Neural cell (in vitro differentiated cells): ENCODE measurements at regions not wholly inside any gene's neighbourhood (a gene's known extent, or its start where the extent isn't known, plus 50 kb on each side); places are given as distances from the start of the nearest gene placed in this dataset.

ENCODE experiments used
- H2AFZ ChIP-seq: fragments of 200-600, 300-800 bp; sonication (generic), shearing (Covaris generic); 2 replicates; pipeline ENCODE4 v1.6.0; 2014; ENCODE audit warnings: low read depth, mild to moderate bottlenecking, antibody characterized with exemption, low read length, moderate library complexity
- H3F3A ChIP-seq: fragments of 200-600 bp; shearing (Covaris generic); 2 replicates; pipeline ENCODE4 v1.6.1; 2016; ENCODE audit warnings: mild to moderate bottlenecking, moderate library complexity, mixed read lengths, antibody characterized with exemption, low read length; ENCODE audit not compliant: insufficient read depth, poor library complexity, severe bottlenecking
- H3K27ac ChIP-seq: fragments of 200-600, 300-800 bp; sonication (generic), shearing (Covaris generic); 2 replicates; pipeline ENCODE4 v1.5.1; 2014; ENCODE audit warnings: mild to moderate bottlenecking, low read length, moderate library complexity
- H3K27me3 ChIP-seq: fragments of 300-800, 200-600 bp; sonication (generic), shearing (Covaris generic); 2 replicates; pipeline ENCODE4 v1.6.0; 2014; ENCODE audit warnings: mild to moderate bottlenecking, low read depth, low read length, moderate library complexity; ENCODE audit not compliant: insufficient read depth
- H3K36me3 ChIP-seq: fragments of 300-800, 200-600 bp; sonication (generic), shearing (Covaris generic); 2 replicates; pipeline ENCODE4 v1.5.1; 2014; ENCODE audit warnings: mild to moderate bottlenecking, antibody characterized with exemption, low read length, moderate library complexity; ENCODE audit not compliant: insufficient read depth
- H3K4me2 ChIP-seq: fragments of 300-800, 200-600 bp; sonication (generic), shearing (Covaris generic); 2 replicates; pipeline ENCODE4 v1.6.0; 2014; ENCODE audit warnings: mild to moderate bottlenecking, low read length
- H3K4me3 ChIP-seq: fragments of 300-800, 200-600 bp; sonication (generic), shearing (Covaris generic); 2 replicates; pipeline ENCODE4 v1.5.1; 2014; ENCODE audit warnings: mild to moderate bottlenecking, low read length, moderate library complexity
- H3K79me2 ChIP-seq: fragments of 200-600 bp; shearing (Covaris generic); replicated peaks from 2 replicates; pipeline ENCODE4 v1.6.0; 2014; ENCODE audit warnings: mild to moderate bottlenecking, low read length, moderate library complexity; ENCODE audit not compliant: insufficient read depth
- H3K9ac ChIP-seq: fragments of 300-800, 200-600 bp; sonication (generic), shearing (Covaris generic); 2 replicates; pipeline ENCODE4 v1.6.1; 2016; ENCODE audit warnings: mild to moderate bottlenecking, low read length, mixed read lengths
- H3K9me2 ChIP-seq: fragments of 200-600 bp; shearing (Covaris generic); 2 replicates; pipeline ENCODE4 v1.6.1; 2016; ENCODE audit warnings: mild to moderate bottlenecking, low read length, mixed read lengths; ENCODE audit not compliant: insufficient read depth
- H3K9me3 ChIP-seq: fragments of 200-600, 300-800 bp; sonication (generic), shearing (Covaris generic); 2 replicates; pipeline ENCODE4 v1.6.1; 2016; ENCODE audit warnings: mild to moderate bottlenecking, mixed run types, low read length, moderate library complexity, mixed read lengths
- H4K20me1 ChIP-seq: fragments of 200-600 bp; shearing (Covaris generic); 2 replicates; pipeline ENCODE4 v1.6.1; 2016; ENCODE audit warnings: mild to moderate bottlenecking, mixed run types; ENCODE audit not compliant: insufficient read depth
- EP300 ChIP-seq: fragments of 450-650 bp; conservative IDR thresholded peaks from 2 replicates; pipeline ENCODE4 v1.6.1; 2014; ENCODE audit warnings: antibody characterized with exemption, mild to moderate bottlenecking, moderate library complexity; ENCODE audit not compliant: poor library complexity, severe bottlenecking
- EZH2 ChIP-seq: fragments of 200-600, 300-800 bp; shearing (Covaris generic), sonication (generic); IDR thresholded peaks from 2 replicates; pipeline ENCODE4 v1.6.1; 2014; ENCODE audit warnings: antibody characterized with exemption, low read length, borderline replicate concordance, mild to moderate bottlenecking; ENCODE audit not compliant: insufficient read depth, poor library complexity, severe bottlenecking
- MXI1 ChIP-seq: fragments of 450-650 bp; conservative IDR thresholded peaks from 2 replicates; pipeline ENCODE4 v1.6.1; 2014; ENCODE audit warnings: antibody characterized with exemption, mild to moderate bottlenecking; ENCODE audit not compliant: poor library complexity, severe bottlenecking
- POLR2AphosphoS5 ChIP-seq: IDR thresholded peaks from 2 replicates; pipeline ENCODE4 v1.6.1; 2012
- RAD21 ChIP-seq: fragments of 450-650 bp; conservative IDR thresholded peaks from 2 replicates; pipeline ENCODE4 v1.6.1; 2014; ENCODE audit warnings: antibody characterized with exemption, mild to moderate bottlenecking, moderate library complexity
- SMC3 ChIP-seq: fragments of 450-650 bp; conservative IDR thresholded peaks from 2 replicates; pipeline ENCODE4 v1.6.1; 2014; ENCODE audit warnings: antibody characterized with exemption, mild to moderate bottlenecking, moderate library complexity; ENCODE audit not compliant: poor library complexity
- TAF1 ChIP-seq: IDR thresholded peaks from 2 replicates; pipeline ENCODE4 v1.6.1; 2012; ENCODE audit warnings: low read depth
- TF ChIP-seq, protein P1 (sequence below): IDR thresholded peaks from 2 replicates; pipeline ENCODE4 v1.6.1; 2012; ENCODE audit warnings: borderline replicate concordance
- TF ChIP-seq, protein P2 (sequence below): fragments of 450-650 bp; IDR thresholded peaks from 2 replicates; pipeline ENCODE4 v1.5.1; 2014; ENCODE audit warnings: antibody characterized with exemption, mild to moderate bottlenecking, moderate library complexity; ENCODE audit not compliant: poor library complexity, severe bottlenecking

DNA sequence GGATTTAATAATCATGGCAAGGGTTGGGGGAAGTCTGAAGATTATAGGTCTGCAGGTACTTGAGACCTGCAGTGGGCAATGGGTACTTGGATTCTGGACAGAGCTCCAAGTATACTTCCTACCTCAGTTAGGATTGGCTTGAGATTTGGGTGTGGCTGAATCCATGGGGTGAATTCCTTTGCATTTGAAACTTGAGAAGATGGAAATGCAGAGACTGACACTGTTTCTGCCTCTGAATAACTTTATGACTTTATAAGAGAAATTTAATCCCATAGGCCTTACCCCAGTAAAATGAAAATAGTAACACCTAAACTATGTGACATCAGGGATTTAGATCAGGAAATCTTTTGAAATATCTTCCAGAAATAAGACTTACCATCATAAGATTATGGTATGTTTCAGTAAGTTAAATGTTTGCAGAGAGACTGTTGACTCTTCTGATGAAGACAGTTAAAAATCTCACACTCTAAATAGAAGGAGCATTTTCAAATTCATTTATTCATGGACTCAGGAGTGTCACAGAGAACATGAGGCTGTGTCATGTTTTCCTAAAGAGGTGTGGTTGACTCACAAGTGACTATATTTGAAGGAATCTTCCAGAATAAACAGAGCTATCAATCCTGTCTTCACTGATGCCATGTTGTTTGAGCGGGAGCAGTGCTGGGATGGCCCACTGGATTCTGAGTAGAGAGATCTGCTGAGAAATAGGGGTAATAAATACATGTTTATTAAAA is 513.5 kb upstream of the NR3C2 start:
- H3K27me3 ChIP-seq, result no peaks in the 10 kb centered on the region
- no peaks in the 10 kb centered on the region for H3K79me2 ChIP-seq
- H3F3A ChIP-seq, result no peaks in the 10 kb centered on the region
- no peaks in the 10 kb centered on the region for H3K9me3 ChIP-seq
- H3K36me3 ChIP-seq, result no peaks in the 10 kb centered on the region
- H3K4me2 ChIP-seq, result no peak overlapping the region
- no peak overlapping the region for H2AFZ ChIP-seq
- H3K27ac ChIP-seq, result no peak overlapping the region
- H3K4me3 ChIP-seq, result no peak overlapping the region
- no peak for TF ChIP-seq SMC3
- no peak for TF ChIP-seq EZH2
- TF ChIP-seq, protein P1, sequence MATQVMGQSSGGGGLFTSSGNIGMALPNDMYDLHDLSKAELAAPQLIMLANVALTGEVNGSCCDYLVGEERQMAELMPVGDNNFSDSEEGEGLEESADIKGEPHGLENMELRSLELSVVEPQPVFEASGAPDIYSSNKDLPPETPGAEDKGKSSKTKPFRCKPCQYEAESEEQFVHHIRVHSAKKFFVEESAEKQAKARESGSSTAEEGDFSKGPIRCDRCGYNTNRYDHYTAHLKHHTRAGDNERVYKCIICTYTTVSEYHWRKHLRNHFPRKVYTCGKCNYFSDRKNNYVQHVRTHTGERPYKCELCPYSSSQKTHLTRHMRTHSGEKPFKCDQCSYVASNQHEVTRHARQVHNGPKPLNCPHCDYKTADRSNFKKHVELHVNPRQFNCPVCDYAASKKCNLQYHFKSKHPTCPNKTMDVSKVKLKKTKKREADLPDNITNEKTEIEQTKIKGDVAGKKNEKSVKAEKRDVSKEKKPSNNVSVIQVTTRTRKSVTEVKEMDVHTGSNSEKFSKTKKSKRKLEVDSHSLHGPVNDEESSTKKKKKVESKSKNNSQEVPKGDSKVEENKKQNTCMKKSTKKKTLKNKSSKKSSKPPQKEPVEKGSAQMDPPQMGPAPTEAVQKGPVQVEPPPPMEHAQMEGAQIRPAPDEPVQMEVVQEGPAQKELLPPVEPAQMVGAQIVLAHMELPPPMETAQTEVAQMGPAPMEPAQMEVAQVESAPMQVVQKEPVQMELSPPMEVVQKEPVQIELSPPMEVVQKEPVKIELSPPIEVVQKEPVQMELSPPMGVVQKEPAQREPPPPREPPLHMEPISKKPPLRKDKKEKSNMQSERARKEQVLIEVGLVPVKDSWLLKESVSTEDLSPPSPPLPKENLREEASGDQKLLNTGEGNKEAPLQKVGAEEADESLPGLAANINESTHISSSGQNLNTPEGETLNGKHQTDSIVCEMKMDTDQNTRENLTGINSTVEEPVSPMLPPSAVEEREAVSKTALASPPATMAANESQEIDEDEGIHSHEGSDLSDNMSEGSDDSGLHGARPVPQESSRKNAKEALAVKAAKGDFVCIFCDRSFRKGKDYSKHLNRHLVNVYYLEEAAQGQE, result no peak
- TF ChIP-seq RAD21, result no peak
- no peak for TF ChIP-seq POLR2AphosphoS5
- TF ChIP-seq EP300, result no peak
- TF ChIP-seq MXI1, result no peak
- TF ChIP-seq TAF1, result no peak
- TF ChIP-seq, protein P2, sequence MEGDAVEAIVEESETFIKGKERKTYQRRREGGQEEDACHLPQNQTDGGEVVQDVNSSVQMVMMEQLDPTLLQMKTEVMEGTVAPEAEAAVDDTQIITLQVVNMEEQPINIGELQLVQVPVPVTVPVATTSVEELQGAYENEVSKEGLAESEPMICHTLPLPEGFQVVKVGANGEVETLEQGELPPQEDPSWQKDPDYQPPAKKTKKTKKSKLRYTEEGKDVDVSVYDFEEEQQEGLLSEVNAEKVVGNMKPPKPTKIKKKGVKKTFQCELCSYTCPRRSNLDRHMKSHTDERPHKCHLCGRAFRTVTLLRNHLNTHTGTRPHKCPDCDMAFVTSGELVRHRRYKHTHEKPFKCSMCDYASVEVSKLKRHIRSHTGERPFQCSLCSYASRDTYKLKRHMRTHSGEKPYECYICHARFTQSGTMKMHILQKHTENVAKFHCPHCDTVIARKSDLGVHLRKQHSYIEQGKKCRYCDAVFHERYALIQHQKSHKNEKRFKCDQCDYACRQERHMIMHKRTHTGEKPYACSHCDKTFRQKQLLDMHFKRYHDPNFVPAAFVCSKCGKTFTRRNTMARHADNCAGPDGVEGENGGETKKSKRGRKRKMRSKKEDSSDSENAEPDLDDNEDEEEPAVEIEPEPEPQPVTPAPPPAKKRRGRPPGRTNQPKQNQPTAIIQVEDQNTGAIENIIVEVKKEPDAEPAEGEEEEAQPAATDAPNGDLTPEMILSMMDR, result no peak
- no peak overlapping the region for H3K9ac ChIP-seq
- H3K9me2 ChIP-seq, result no peaks in the 10 kb centered on the region
- no peaks in the 10 kb centered on the region for H4K20me1 ChIP-seq

DNA sequence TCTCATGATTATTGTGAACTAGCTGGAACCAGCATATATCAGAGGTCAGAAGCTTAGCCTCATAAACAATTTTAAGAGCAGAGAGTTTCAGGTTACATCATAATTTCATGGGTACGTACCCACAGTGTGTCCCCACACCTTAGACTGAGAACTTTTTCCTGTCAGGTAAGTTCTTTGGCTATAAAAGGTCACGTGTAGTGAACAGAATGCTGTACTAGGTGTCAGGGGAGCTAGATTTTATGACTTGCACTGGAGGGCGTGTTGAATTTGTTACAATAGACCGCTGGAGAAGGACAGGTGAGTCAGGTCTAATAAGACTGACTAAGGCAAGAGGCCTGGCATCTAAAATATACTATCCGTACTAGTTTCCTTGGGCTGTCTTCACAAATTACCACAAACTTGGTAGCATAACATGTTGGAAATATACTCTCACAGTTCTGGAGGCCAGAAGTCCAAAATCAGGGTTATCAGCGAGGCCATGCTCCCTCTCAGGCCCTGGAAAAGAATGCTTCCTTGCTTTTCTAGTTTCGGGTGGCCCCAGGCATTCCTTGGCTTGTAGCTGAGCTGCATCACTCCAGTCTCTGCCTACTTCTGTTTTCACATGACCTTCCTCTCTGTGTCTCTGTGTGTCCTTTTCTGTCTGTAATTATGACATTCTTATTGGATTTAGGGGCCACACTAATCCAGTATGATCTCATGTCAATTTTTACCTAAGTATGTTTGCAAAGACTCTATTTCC is 512.0 kb upstream of the NR3C2 start:
- Histone ChIP-seq H3K9me3 (no peaks in the 10 kb centered on the region), H3K9me2 (no peaks in the 10 kb centered on the region), H3K27ac (no peak overlapping the region), H3K27me3 (no peaks in the 10 kb centered on the region), H4K20me1 (no peaks in the 10 kb centered on the region), H2AFZ (no peak overlapping the region), H3K4me2 (no peak overlapping the region), H3K36me3 (no peaks in the 10 kb centered on the region), H3K79me2 (no peaks in the 10 kb centered on the region), H3K4me3 (no peak overlapping the region), H3F3A (no peaks in the 10 kb centered on the region), H3K9ac (no peak overlapping the region)
- TF ChIP-seq SMC3 (no peak), EZH2 (no peak), MXI1 (no peak), TAF1 (no peak), EP300 (no peak), RAD21 (no peak), POLR2AphosphoS5 (no peak)
- TF ChIP-seq, protein P1, result no peak
- TF ChIP-seq, protein P2, result no peak
